ENCODE measurements at regions not wholly inside any gene's neighbourhood (a gene's known extent, or its start where the extent isn't known, plus 50 kb on each side); places are given as distances from the start of the nearest gene placed in this dataset.

- DNase-seq, result no peak
These were observed 123.4 kb downstream of the CEBPB start for GRCh38 chr20:50313827-50314677.

GRCh38 chr20:50314678-50315335, 124.2 kb downstream of the CEBPB start:
- DNase-seq, result no peak

GRCh38 chr20:50315586-50316551, 125.2 kb downstream of the CEBPB start:
- DNase-seq, result no peak

GRCh38 chr20:50317116-50317515, 126.5 kb downstream of the CEBPB start:
- DNase-seq, result no peak

- no peak for DNase-seq
These were observed 127.0 kb downstream of the CEBPB start for GRCh38 chr20:50317609-50318008.

- no peak for DNase-seq
These were observed 128.1 kb downstream of the CEBPB start for GRCh38 chr20:50318710-50319109.

DNA sequence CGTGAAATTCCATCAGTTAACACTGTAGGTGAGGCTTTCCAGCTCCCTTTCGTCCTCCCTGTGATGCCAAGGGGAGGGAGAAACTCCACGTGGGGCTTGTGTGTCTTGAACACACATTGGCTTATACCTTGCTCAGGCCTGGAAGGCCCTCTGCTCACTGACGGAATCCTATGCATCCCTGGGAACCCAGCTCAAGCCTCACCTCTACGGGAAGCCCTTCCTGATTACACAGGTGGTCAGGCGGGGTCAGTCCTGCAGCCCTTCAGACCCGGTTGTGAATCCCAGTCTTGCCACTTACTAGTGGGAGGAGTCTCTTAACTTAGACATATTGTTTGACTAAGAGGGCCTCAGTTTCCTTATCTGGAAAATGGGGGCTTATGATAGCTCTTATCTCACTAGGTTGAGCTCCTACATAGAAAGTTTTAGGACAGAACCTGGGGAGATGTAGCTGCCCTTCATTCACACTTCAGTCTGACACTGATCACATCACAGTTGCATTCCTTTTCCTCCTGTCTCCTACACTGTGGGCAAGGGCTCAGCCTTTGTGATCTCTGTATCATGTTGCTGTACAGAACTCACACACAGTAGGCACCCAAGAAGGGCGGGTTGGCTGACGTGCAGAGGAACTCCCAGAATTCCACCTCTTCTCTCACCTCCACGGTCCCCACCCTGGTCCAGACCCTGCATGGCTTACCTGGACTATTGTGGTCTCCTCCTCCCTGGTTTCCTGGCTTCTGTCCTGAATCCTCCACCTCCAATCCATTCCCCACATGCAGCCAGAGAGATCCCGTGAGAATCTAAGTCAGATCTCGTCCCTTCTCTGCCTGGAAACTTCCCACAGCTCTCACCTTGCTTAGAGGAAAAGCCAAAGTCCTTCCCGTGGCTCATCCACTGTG, 129.6 kb downstream of the CEBPB start:
- DNase-seq, result no peak

DNA sequence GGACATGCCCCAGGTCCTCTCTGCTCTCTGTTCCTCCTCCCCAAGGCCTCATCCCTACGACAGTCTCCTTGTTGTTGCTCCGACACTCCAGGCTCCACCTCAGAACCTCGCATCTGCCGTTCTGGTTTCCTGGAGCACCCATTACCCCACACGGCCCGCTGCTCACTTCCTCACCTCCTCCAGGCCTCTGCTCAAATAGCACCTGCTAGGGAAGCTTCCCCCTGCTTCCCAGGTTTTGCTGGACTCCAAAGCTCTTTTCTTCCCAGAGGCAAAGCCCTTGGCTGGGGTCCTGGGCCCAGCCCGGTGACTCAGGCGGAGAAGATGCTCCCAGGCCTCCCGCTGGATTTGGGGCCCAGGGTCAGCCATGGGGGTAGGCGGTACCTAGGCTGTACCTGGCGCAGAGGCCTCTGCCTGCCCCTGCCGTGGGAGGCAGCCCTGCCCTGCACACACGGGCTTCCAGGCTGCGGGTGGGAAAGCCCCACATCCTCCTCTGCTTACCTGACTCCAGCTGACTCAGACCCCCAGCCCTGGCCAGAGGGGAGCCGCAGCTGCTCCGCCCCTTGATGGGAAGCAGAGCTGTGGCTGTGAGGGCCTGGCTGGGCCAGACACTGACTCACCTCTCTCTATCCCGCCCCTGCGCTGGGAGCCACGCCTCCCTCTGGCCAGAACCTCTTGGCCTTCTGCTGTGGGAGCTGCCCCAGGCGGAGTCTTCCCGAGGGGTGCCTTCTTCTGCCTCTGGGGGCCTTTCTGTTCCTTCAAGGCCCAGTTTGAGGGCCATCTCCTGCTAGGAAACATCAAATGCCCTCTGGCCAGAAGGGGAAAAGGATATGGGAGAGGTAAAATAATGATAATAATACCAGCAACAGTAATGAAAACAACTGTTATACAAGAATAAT, 130.5 kb downstream of the CEBPB start:
- DNase-seq, result no peak

DNA sequence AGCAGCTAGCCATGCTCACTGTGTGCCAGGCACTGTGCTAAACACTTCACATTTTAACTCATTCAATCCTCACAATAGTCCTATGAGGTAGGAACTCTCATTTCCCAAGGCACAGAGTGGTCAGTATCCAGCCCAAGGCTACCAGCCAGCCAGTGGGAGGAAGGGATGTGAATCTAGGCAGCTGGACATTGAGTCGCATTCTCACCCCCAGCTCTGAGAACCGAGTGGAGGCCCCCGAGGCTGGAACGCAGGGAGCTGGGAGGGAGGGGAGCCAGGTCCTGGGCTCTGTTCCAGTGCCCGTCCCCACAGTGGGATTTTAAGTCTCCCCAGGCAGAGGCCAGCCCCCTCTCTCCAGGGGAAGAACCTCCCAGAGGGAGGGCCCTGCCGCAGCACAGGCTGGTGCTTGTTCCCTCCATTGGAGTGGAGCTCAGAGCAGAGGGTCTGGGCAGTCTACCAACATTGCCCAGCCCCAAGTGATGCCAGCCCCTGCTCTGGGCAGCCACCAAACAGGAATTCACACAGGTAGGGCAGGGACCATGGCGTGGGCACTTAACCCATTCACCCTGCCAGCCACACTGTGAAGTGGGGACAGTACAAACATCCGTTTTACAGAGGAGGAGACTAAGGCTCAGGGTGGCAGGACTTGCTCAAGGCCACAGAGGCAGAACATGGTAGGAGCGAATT, 131.3 kb downstream of the CEBPB start:
- DNase-seq, result no peak

DNA sequence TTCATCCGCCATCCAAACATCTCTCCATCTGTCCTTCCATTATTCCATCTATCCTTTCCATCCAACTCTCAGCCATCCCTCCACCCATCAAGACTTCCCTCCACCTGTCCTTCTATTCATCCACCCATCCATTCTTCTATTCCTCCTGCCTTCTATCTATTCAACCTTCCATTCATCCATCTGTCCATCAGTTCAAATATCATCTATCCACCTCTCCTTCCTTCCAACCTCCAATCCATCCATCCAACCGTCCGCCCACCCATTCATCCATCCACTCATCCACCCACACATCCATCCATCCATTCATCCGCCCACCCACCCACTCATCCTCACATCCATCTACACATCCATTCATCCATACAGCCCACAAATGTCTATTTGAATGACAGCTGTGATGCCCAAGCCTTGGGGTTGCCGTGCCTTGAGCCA, 132.1 kb downstream of the CEBPB start:
- DNase-seq, result no peak

- DNase-seq, result no peak
These were observed 132.6 kb downstream of the CEBPB start for GRCh38 chr20:50323209-50323608.

DNA sequence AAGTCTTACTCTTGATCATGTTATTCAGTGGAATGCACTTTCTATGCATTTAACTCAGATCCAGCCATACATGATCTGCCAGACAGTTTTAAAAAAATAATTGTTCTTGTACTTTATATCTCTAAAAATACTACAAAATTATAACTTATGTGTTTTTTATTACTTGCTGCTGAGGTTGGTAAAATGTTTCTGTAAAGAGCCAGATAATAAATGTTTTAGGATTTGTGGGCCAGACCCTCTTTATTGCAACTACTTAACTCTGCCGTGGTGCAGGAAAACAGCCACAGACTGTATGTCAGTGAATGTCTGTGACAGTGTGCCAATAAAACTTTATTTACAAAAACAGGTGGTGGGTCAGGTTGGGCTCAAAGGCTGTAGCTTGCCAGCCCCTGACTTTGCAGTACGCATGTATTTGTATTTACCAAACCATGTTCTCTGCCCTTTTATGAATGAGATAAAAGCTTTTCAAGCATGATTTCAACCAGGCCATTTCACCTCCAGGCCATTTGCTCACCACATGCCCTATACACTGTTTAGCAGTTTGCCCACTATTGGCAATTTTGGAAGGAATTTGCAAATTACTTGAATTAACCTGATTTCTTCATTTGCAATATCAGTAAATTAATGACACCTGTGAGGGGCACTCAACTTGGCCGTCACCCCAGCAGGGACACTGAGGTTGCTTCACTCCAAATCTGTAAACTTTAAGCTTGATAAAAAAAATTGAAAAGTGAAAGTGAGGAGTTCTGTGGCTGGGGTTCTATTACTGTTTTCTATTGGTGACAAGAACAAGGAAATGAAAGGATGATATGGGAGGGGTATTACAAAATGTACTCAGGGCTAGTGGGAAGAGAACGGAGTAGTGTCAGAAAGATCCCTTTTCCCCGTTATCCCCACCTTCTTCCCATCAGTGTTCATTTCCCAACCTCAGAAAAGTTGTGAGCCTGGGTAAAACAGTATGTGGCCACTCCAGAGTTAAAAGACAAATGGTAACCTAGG, 133.4 kb downstream of the CEBPB start:
- DNase-seq, result no peak

DNA sequence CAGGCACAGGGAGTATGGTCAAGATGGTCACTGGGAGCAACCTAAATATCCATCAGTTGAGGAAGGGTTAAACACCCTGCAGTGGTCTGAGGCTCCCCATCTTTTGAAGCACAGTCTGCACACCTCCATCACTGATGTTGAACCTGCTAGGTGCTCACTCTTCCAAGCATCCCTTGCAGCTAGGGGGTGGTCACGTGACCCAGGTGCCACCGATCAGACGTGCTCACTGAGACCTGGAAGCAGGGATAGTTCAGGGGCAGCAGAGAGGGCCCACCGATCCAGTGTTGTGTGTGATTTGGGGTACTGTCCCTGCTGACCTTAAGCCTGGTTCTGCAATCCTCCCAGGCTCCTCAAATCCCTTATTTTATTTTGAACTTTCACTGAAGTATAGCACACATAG, 134.6 kb downstream of the CEBPB start:
- DNase-seq, result no peak

GRCh38 chr20:50325651-50326050, 135.0 kb downstream of the CEBPB start:
- DNase-seq, result no peak

DNA sequence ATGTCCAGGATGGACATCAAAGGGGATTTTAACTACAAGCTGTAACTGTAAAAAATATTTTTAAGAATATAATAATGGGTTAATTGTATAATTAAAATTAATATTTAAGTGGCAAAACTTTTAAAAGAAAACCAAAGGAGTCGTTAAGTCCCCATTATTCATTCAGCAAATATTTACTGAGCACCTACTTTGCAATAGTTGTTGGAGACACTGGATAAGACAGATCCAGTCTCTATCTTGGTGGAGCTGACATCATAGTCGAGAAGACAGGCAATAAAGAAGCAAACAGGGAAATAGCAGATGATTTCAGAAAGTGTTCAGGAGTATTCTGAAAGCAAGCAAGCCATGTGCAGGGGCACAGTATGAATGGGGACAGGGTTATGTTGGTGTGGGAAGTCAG, 137.0 kb downstream of the CEBPB start:
- DNase-seq, result no peak

DNA sequence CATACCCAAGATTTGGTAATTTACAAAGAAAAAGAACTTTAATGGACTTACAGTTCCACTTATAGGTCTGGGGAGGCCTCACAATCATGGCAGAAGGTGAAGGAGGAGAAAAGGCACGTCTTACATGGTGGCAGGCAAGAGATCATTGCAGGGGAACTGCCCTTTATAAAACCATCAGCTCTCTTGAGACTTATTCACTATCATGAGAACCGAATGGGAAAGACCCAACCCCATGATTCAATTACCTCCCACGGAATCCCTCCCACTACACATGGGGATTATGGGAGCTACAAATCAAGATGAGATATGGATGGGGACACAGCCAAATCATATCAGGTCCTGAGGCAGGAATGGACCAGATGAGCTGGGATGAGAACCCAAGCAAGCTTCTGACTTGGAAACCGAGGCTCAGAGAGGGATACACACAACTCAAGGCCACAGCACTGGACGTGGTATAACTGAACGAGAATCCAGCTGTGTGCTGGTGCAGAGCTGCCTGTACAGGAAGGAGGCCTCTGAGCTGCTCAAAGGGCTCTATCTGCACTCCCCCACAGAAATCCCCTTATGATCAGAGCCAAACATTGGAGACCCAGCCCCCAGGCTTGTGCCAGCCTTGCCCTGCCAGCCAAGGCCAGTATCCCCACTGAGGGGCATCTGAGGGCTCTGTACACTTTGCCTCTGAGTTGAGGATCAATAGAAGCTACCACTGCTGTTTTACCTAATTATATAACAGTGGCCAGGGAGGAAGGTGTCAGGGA, 137.8 kb downstream of the CEBPB start:
- no peak for DNase-seq

- no peak for DNase-seq
These were observed 138.6 kb downstream of the CEBPB start for GRCh38 chr20:50328996-50329898.

Measured in central memory CD4-positive, alpha-beta T cell (primary cell).